ENCODE measurements at regions not wholly inside any gene's neighbourhood (a gene's known extent, or its start where the extent isn't known, plus 50 kb on each side); places are given as distances from the start of the nearest gene placed in this dataset.

GRCh38 chr1:29744684-29745490 lies 508.6 kb downstream of the PTPRU start:
- DNase-seq = no peak

- DNase-seq = no peak
Observed at GRCh38 chr1:29743931-29744330, 507.6 kb downstream of the PTPRU start.

- DNase-seq = no peak
Observed at GRCh38 chr1:29743264-29743663, 506.9 kb downstream of the PTPRU start.

GRCh38 chr1:29739176-29739575 lies 502.9 kb downstream of the PTPRU start:
- no peak for DNase-seq

- peak; percentile 79 for DNase-seq
Observed at GRCh38 chr1:29736582-29737188, 500.4 kb downstream of the PTPRU start.

- DNase-seq = peak; percentile 87
Observed at GRCh38 chr1:29732453-29732852, 496.1 kb downstream of the PTPRU start.

- DNase-seq = no peak
Observed at GRCh38 chr1:29730623-29731022, 494.3 kb downstream of the PTPRU start.

GRCh38 chr1:29729281-29729680 lies 493.0 kb downstream of the PTPRU start:
- no peak for DNase-seq

- DNase-seq = no peak
Observed at GRCh38 chr1:29728703-29729102, 492.4 kb downstream of the PTPRU start.

GRCh38 chr1:29725262-29725661 lies 488.9 kb downstream of the PTPRU start:
- DNase-seq = no peak

GRCh38 chr1:29722598-29722997 lies 486.3 kb downstream of the PTPRU start:
- no peak for DNase-seq

GRCh38 chr1:29719253-29719652 lies 482.9 kb downstream of the PTPRU start:
- peak; percentile 10 for DNase-seq

- DNase-seq = no peak
Observed at GRCh38 chr1:29718791-29719190, 482.5 kb downstream of the PTPRU start.

- no peak for DNase-seq
Observed at GRCh38 chr1:29716306-29716705, 480.0 kb downstream of the PTPRU start.

GRCh38 chr1:29713857-29714256 lies 477.5 kb downstream of the PTPRU start:
- no peak for DNase-seq

- no peak for DNase-seq
Observed at GRCh38 chr1:29712801-29713200, 476.5 kb downstream of the PTPRU start.

- peak; percentile 96 for DNase-seq
Observed at GRCh38 chr1:29712284-29712651, 475.9 kb downstream of the PTPRU start.

GRCh38 chr1:29711582-29712283 lies 475.4 kb downstream of the PTPRU start:
- DNase-seq = peak; percentile 96

- DNase-seq = no peak
Observed at GRCh38 chr1:29709704-29710280, 473.5 kb downstream of the PTPRU start.

- peak; percentile 58 for DNase-seq
Observed at GRCh38 chr1:29708796-29709703, 472.7 kb downstream of the PTPRU start.

- DNase-seq = peak; percentile 34
Observed at GRCh38 chr1:29708381-29708780, 472.1 kb downstream of the PTPRU start.

GRCh38 chr1:29707796-29708195 lies 471.5 kb downstream of the PTPRU start:
- DNase-seq = no peak

GRCh38 chr1:29706936-29707335 lies 470.6 kb downstream of the PTPRU start:
- no peak for DNase-seq
